Subcutaneous abdominal adipose tissue (tissue), 5 donors: ENCODE measurements at regions not wholly inside any gene's neighbourhood (a gene's known extent, or its start where the extent isn't known, plus 50 kb on each side); places are given as distances from the start of the nearest gene placed in this dataset.

Experiments used
- H3K27ac ChIP-seq: one replicate; pipeline ENCODE4 v1.7.0; 2013; ENCODE audit warnings: low read depth, mild to moderate bottlenecking, inconsistent platforms, low read length, moderate library complexity
- H3K27me3 ChIP-seq, 5 donors: one replicate each; pipeline ENCODE4 v1.7.0; 2013; ENCODE audit warnings: low read length in 5 of 5, inconsistent platforms in 1 of 5; ENCODE audit not compliant: control insufficient read depth in 5 of 5, insufficient read depth in 4 of 5
- H3K36me3 ChIP-seq, 5 donors: one replicate each; pipeline ENCODE4 v1.7.0; 2013; ENCODE audit warnings: low read length in 5 of 5; ENCODE audit not compliant: control insufficient read depth in 5 of 5, insufficient read depth in 5 of 5
- H3K4me1 ChIP-seq, 5 donors: one replicate each; pipeline ENCODE4 v1.7.0; 2013; ENCODE audit warnings: low read length in 5 of 5, mild to moderate bottlenecking in 3 of 5, moderate library complexity in 1 of 5; ENCODE audit not compliant: control insufficient read depth in 5 of 5, insufficient read depth in 5 of 5
- H3K4me3 ChIP-seq, 5 donors: one replicate each; pipeline ENCODE4 v1.7.0; 2013; ENCODE audit warnings: low read length in 5 of 5, low read depth in 1 of 5
- H3K9ac ChIP-seq, 5 donors: one replicate each; pipeline ENCODE4 v1.7.0; 2013; ENCODE audit warnings: low read length in 5 of 5, mild to moderate bottlenecking in 4 of 5, moderate library complexity in 3 of 5
- H3K9me3 ChIP-seq, 5 donors: one replicate each; pipeline ENCODE4 v1.7.0; 2013; ENCODE audit warnings: low read length in 5 of 5; ENCODE audit not compliant: control insufficient read depth in 5 of 5
- donor health status: healthy.
- donor health status: healthy.
- donor health status: healthy.
- donor health status: healthy.
- donor health status: healthy.

DNA sequence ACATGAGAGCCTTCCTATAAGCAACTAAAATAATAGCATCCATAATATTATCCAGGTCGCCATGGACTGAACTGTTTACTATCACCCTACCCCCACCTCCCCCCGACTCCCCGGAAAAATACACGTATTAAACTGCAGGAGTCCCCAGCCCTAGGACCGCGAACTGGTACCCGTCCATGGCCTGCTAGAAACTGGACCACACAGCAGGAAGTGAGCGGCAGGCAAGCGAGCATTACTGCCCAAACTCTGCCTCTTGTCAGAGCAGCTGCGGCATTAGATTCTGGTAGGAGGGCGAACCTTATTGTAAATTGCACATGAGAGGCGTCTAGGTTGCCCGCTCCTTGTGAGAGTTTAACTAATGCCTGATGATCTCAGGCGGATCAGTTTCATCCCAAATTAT is 405.8 kb upstream of the ADGRL3 start:
- H3K9ac ChIP-seq = no peak overlapping the region

GRCh38 chr4:60799214-60799613 is 400.9 kb upstream of the ADGRL3 start:
- Histone ChIP-seq H3K27ac (no peak overlapping the region), H3K9me3 (no peaks in the 10 kb centered on the region), H3K9ac (no peak overlapping the region), H3K4me3 (no peak overlapping the region), H3K27me3 (no peaks in the 10 kb centered on the region), H3K4me1 (no peaks in the 10 kb centered on the region), H3K36me3 (no peaks in the 10 kb centered on the region)

More for the DNA sequence above, 405.8 kb upstream of the ADGRL3 start:
- H3K27ac ChIP-seq = no peak overlapping the region
- no peaks in the 10 kb centered on the region for H3K27me3 ChIP-seq
- no peaks in the 10 kb centered on the region for H3K9me3 ChIP-seq
- H3K4me1 ChIP-seq = no peaks in the 10 kb centered on the region
- no peaks in the 10 kb centered on the region for H3K36me3 ChIP-seq
- H3K4me3 ChIP-seq = no peak overlapping the region

- no peak overlapping the region for H3K27ac ChIP-seq
- no peaks in the 10 kb centered on the region for H3K9me3 ChIP-seq
- no peak overlapping the region for H3K4me3 ChIP-seq
- H3K36me3 ChIP-seq = no peaks in the 10 kb centered on the region
- H3K27me3 ChIP-seq = no peaks in the 10 kb centered on the region
- no peak overlapping the region for H3K9ac ChIP-seq
- H3K4me1 ChIP-seq = no peaks in the 10 kb centered on the region
These were observed 399.4 kb upstream of the ADGRL3 start for GRCh38 chr4:60800701-60801100.

DNA sequence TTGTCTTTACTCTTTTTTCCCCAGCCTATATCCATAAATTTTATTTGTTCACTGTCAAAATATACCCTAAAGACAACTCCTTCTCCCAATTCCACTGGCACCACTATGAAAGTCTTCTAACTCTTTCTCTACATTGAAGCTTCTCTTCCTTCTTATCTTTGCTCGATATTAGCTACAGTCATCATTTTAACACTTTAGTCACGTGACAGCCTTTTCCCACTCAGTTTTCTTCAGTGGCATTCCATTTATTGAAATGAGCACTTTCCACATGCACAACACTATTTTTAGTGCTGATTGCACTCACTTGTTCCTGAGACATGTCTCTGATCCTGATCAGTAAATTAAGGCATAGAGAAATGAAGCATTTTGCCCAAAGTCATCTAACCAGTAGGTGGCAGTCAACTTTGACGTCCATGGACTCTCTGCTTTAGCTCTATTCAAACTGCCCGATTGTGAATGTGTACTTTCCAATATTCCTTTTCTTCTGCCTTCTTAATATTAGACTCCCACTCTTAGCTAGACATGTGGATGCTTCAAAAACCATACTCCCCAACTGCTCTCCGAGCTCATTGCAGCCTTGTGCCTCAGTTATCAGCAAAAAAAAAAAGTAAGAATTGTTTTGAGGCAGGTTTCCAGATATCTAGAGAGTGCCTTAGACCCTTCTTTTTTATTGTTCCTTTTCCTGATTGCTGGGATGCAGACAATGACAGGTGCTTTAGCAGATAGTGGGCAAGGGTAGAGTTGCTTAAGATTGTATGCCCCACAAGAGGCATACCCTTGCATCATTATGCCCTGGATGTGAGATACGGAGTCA is 394.4 kb upstream of the ADGRL3 start:
- Histone ChIP-seq H3K9ac (no peak overlapping the region), H3K27me3 (no peaks in the 10 kb centered on the region), H3K9me3 (no peaks in the 10 kb centered on the region), H3K4me3 (no peak overlapping the region), H3K27ac (no peak overlapping the region), H3K36me3 (no peaks in the 10 kb centered on the region), H3K4me1 (no peaks in the 10 kb centered on the region)

DNA sequence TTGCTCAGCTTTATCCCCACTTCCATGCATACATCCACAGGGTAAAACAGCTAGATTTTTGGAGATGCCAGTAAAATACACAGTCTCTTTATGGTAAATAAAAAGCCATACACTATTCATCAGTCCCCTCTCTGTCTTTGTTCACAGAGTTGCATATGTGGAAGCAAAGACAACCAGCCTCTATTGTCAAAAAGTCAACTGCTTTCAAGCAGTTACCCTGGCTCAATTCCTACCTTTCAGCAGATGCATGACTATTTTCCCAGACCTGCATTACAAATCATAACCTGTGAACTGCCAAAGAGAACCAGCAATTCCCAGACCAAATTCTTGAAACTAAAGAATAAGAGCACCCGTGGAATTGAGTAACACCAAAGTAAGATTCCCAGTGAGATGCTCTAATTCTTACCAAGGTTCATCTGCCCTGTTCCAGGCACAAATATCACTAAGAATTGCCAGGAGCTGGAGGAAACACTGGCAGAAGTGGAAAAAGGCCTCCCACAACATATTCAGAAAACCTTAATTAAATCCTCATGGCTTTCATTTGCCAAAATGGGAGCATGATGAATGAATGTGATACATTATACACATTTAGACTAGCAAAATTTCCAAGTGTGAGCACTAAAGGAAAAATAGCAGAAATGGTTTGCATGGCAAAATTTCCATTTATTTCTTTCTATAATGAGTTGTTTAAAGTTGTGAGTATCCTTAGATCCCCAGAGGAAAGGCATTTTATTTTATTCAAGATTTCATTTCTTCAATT is 391.2 kb upstream of the ADGRL3 start:
- H3K27ac ChIP-seq = no peak overlapping the region
- H3K9ac ChIP-seq = no peak overlapping the region
- H3K27me3 ChIP-seq = no peaks in the 10 kb centered on the region
- no peaks in the 10 kb centered on the region for H3K4me1 ChIP-seq
- no peaks in the 10 kb centered on the region for H3K36me3 ChIP-seq
- H3K9me3 ChIP-seq = no peaks in the 10 kb centered on the region
- no peak overlapping the region for H3K4me3 ChIP-seq

DNA sequence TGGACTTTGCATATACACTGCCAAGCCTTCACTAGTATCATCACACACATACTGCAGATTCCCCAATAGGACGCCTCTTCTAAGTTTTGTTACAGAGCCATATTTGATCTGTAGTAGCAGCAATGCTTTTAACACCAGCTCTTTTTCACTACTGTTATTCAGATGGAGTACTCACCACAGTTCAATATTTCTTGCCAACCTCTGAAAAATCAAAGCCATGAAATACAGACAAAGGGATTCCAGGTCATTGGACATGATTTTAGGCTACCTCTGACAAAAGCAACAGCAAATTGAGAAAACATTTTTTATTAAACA is 390.7 kb upstream of the ADGRL3 start:
- Histone ChIP-seq H3K36me3 (no peaks in the 10 kb centered on the region), H3K4me1 (no peaks in the 10 kb centered on the region), H3K9ac (no peak overlapping the region), H3K27me3 (no peaks in the 10 kb centered on the region), H3K9me3 (no peaks in the 10 kb centered on the region), H3K27ac (no peak overlapping the region), H3K4me3 (no peak overlapping the region)

DNA sequence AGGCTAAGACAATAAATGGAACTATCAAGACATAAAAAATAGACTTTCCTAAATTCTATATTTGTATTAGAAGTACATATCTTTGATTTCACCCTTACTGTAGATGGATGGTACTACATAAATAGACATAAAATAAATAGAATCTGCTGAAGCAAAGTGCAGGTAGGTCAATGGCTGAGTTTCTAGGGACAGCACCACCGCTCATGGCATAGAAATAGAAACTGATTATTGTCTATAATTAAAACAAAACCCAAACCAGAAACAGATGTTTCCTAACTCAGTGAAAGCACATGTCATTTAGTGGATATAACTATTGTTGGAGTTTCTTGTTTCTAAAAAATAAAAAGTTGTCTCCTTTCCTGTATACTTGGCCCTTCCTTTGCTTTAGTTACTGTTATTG is 387.3 kb upstream of the ADGRL3 start:
- Histone ChIP-seq H3K4me3 (no peak overlapping the region), H3K9me3 (no peaks in the 10 kb centered on the region)

GRCh38 chr4:60814549-60814948 is 385.6 kb upstream of the ADGRL3 start:
- Histone ChIP-seq H3K4me1 (no peaks in the 10 kb centered on the region), H3K36me3 (no peaks in the 10 kb centered on the region), H3K27me3 (no peaks in the 10 kb centered on the region), H3K9ac (no peak overlapping the region), H3K4me3 (no peak overlapping the region), H3K9me3 (no peaks in the 10 kb centered on the region), H3K27ac (no peak overlapping the region)

More for the DNA sequence above, 387.3 kb upstream of the ADGRL3 start:
- H3K4me1 ChIP-seq = no peaks in the 10 kb centered on the region
- H3K36me3 ChIP-seq = no peaks in the 10 kb centered on the region
- no peaks in the 10 kb centered on the region for H3K27me3 ChIP-seq
- H3K9ac ChIP-seq = no peak overlapping the region
- no peak overlapping the region for H3K27ac ChIP-seq

DNA sequence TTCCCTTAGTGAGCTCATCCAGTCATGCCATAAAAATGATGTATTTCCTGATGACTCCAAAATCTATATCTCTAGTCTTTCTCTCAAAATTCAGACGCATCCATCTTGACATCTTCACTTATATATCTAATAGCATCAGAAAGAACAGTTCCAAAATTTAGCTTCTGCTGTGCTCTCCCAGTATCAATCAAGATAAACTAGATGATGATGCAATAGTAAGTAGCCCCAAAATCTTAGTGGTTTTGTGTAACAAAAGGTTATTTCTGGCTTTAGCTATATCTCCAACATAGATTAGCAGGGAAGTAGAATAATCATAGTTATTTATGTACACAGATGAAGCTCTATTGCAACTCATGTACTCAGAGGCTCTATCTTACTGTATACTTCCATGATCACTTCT is 382.5 kb upstream of the ADGRL3 start:
- Histone ChIP-seq H3K4me3 (no peak overlapping the region), H3K9ac (no peak overlapping the region), H3K27ac (no peak overlapping the region), H3K9me3 (no peaks in the 10 kb centered on the region), H3K27me3 (no peaks in the 10 kb centered on the region), H3K4me1 (no peaks in the 10 kb centered on the region), H3K36me3 (no peaks in the 10 kb centered on the region)

DNA sequence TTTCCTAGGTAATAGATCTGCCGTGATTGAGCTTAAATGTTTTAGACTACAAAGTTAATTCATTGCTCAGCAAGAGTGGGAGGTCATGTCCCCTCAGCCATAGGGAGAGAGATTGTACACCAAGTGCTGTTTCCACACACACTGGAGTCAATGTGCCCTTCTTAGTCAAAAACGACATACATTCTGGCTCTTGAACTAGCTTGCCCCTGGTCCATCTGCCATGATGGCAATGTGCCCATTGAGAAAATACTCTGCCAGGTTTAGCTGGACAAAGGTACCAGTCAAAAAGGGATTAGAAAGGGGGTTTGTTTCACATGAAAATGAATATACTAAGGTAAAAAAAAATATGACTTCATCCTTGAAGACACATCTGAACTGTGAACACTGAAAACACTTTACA is 377.1 kb upstream of the ADGRL3 start:
- Histone ChIP-seq H3K9ac (no peak overlapping the region), H3K36me3 (no peaks in the 10 kb centered on the region), H3K27ac (no peak overlapping the region), H3K4me3 (no peak overlapping the region), H3K9me3 (peaks cover 0 to 2% (median 0%) of the 10 kb centered on the region in 5 donors), H3K4me1 (no peaks in the 10 kb centered on the region), H3K27me3 (no peaks in the 10 kb centered on the region)
